ENCODE measurements at regions not wholly inside any gene's neighbourhood (a gene's known extent, or its start where the extent isn't known, plus 50 kb on each side); places are given as distances from the start of the nearest gene placed in this dataset.

- no peak for DNase-seq
Observed at GRCh38 chr14:48536318-48536717, 860.9 kb upstream of the MDGA2 start.

GRCh38 chr14:48527832-48528231, 852.4 kb upstream of the MDGA2 start:
- no peak for DNase-seq

DNA sequence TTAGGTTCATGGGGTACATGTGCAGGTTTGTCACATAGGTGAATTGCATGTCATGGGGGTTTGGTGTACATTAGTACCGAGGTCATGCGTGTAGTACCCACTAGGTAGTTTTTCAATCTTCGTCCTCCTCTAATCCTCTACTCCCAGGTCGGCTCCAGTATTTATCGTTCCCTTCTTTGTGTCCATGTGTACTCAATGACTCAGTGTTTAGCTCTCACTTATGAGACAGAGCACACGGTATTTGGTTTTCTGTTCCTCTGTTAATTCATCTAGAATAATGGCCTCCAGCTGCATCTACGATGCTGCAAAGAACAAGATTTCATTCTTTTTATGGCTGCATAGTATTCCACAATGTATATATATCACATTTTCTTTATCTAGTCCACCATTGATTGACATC, 850.9 kb upstream of the MDGA2 start:
- no peak for DNase-seq

- DNase-seq, result no peak
Observed at GRCh38 chr14:48504921-48505320, 829.5 kb upstream of the MDGA2 start.

- no peak for DNase-seq
Observed at GRCh38 chr14:48490756-48491155, 815.4 kb upstream of the MDGA2 start.

- DNase-seq, result no peak
Observed at GRCh38 chr14:48473944-48474343, 798.5 kb upstream of the MDGA2 start.

GRCh38 chr14:48456051-48456450, 780.6 kb upstream of the MDGA2 start:
- DNase-seq, result no peak

DNA sequence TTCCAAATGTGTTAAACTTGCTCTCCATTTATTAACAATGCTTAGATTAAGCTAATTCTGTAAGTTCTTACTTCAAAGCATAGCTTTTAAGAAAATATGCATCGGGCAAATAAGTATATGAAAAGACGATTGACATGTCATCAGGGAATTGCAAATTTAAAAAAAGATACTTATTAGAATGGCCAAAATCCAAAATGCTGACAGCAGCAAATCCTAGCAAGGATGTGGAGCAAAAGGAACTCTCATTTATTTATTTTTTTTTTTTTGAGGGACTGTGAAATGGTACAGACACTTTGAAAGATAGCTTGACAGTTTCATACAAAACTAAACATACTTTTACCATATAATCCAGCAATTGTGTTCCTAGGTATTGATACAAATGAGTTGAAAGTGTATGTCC, 779.5 kb upstream of the MDGA2 start:
- DNase-seq, result no peak

- no peak for DNase-seq
Observed at GRCh38 chr14:48452437-48452995, 777.1 kb upstream of the MDGA2 start.

DNA sequence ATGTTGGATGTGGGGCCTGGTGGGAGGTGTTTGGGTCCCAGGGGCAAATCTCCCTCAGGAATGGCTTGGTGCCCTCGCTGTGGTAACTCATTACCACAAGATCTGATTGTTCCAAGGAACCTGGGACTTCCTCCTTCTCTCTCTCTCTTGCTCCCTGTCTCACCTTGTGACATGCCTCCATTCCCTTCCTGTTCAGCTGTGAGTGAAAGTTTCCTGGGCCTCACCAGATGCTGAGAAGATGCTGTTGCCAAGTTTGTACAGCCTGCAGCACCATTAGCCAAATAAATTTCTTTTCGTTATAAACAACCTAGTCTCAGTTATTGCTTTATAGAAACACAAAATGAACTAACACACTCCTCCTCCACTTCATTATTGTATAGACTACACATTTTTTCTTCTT, 759.8 kb upstream of the MDGA2 start:
- DNase-seq, result no peak

- DNase-seq, result no peak
Observed at GRCh38 chr14:48430805-48431204, 755.4 kb upstream of the MDGA2 start.

GRCh38 chr14:48429512-48429911, 754.1 kb upstream of the MDGA2 start:
- DNase-seq, result no peak

DNA sequence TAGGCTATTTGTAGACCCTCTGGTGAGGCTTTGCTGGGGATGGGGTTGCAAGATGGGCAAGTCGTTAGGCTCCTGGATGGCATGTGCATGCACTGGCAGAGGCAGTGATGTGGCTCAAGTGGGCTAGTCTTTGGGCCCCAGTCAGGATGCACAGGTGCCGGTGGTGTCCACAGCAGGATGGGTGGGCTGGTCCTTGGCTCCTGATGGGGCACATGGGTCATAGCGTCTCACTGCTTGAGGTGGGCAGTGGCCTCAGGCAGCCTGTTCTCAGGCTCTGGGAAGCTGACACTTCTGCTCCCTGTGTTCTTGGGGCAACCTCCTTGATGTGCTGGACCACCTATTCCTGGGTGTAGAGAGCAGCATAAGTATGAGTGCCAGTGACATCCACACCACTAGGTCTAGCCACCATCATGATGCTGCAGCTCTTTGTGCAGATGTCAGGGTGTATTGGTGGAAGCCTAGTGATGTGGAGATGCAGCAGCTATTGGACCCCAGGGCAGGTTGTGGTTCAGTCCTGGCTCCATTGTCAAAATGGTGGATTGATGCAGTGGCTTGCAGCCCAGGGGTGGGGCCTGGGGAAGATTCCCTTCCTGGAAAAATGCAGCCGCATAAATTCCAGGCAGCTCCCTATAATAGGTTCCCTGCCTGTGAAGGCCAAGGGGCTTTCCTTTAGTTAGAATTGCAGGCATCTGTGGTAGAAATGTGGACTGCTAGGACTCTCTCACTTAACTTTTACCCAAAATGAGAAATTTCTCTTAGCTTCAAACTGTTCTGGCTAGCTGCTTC, 742.5 kb upstream of the MDGA2 start:
- no peak for DNase-seq

- no peak for DNase-seq
Observed at GRCh38 chr14:48401321-48401720, 725.9 kb upstream of the MDGA2 start.

DNA sequence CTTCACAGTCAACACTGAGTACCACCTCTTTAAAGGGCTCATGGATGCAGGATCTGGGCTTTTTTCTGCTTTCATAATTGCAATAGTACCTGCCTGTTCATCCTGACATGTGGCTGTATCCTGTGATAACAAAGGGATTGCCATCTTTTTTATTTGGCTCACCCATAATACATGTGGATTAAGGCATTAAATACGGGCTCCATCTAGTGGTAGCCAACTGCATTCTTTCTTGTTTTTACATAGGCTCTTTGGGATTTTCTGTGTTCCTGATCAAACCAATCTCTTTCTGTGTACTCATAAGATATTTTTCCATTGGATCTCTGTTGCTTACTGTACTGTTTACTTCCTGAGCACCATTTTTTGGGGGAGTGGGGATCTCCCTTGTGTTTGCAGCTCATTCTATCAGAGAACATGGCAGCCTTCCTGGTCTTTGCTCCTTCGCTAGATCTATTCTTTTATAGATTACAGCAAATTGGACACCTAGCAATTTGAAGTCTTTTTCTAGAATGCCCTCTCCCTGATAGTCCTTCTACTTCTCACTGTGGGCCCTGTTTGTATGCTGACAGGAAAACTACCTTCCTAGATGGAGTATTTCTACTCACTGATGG, 723.4 kb upstream of the MDGA2 start:
- no peak for DNase-seq

DNA sequence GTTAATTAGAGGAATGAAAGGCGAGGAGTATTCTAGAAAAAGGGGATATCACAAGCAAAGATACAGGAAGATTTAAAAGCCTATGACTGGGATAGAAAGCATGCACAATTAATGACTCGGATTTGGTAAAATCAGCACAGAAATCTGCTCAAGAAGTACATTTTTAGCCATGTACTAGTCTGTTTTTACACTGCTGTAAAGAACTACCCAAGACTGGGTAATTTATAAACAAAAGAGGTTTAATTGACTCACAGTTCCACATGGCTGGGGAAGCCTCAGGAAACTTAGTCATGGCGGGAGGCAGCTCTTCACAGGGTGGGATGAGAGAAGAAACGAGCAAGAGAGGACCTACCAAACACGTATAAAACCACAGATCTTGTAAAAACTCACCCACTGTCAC, 716.3 kb upstream of the MDGA2 start:
- DNase-seq, result no peak

GRCh38 chr14:48390346-48390745, 714.9 kb upstream of the MDGA2 start:
- DNase-seq, result no peak

DNA sequence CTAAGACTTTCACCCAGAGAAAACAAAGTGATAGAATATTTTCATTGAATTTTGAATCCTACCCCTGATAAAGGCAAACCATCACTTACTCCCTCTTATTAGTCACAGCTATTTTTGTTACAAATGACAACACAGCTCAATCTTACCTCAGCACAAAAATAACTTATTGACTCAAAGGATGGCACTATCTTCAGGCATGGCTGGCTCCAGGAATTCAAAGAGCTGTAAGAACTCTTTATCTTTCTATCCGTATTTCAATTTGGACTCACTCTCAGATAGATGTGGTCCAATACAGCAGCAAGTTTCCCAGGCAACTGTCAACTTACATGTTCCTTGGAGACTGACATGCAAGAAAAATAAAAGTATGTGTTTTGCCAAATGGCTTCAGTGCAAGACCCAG, 709.4 kb upstream of the MDGA2 start:
- DNase-seq, result no peak

- no peak for DNase-seq
Observed at GRCh38 chr14:48382961-48383360, 707.6 kb upstream of the MDGA2 start.

- DNase-seq, result no peak
Observed at GRCh38 chr14:48378541-48378940, 703.1 kb upstream of the MDGA2 start.

GRCh38 chr14:48373981-48374380, 698.6 kb upstream of the MDGA2 start:
- no peak for DNase-seq

- no peak for DNase-seq
Observed at GRCh38 chr14:48350971-48351370, 675.6 kb upstream of the MDGA2 start.

GRCh38 chr14:48349689-48350088, 674.3 kb upstream of the MDGA2 start:
- DNase-seq, result no peak

DNA sequence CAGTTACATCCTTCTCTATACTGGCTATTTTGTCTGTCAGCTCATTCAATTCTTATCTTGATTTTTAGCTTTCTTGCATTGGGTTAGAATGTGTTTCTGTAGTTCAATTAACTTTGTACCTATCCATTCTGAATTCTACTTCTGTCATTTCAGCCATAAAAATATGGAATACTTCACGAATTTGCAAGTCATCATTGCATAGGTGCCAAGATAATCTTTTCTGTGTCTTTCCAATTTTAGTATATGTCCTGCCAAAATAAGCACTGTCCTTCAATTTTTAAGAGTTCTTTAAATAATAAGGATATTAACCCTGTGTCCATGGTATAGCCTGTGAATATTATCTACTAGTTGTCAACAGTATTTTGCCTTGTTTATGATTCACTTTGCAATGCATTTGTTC, 665.7 kb upstream of the MDGA2 start:
- DNase-seq, result no peak

Data from CD4-positive, alpha-beta T cell treated with Interferon alpha-2 for 1 hour (primary cell).